H1 (cell line): ENCODE measurements at regions not wholly inside any gene's neighbourhood (a gene's known extent, or its start where the extent isn't known, plus 50 kb on each side); places are given as distances from the start of the nearest gene placed in this dataset.

Experiments
- CTCF ChIA-PET: fragments of 300-600 bp; sonication (Branson Sonifier 250); formaldehyde crosslinking; loops from one replicate; lab custom pipeline; 2021; ENCODE audit not compliant: partially characterized antibody; lab: Charles Lee
- POLR2A ChIA-PET: fragments of 300-600 bp; sonication (Branson Sonifier 250); formaldehyde crosslinking; loops from one replicate; lab custom pipeline; 2021; ENCODE audit warnings: inconsistent platforms; ENCODE audit not compliant: partially characterized antibody; lab: Charles Lee
- DNase-seq, 2 experiments: peaks; one replicate each; pipeline versions ENCODE4 v3.0.0 to v3.0.0-alpha.2; 2010 to 2022; ENCODE audit warnings: low spot score in 2 of 2, low read depth in 1 of 2, mixed read lengths in 1 of 2
- FAIRE-seq: peaks from 2 replicates; lab custom pipeline; 2011; peaks lifted over from hg19 to GRCh38; lab: Jason Lieb, UNC
- H2AFZ ChIP-seq: 2 replicates; pipeline ENCODE4 v1.8.1; 2012; ENCODE audit warnings: low read length, inconsistent platforms
- H2AK5ac ChIP-seq: 2 replicates; pipeline ENCODE4 v1.6.1; 2013; ENCODE audit warnings: low read depth, low read length
- H2BK120ac ChIP-seq: replicated peaks from 2 replicates; pipeline ENCODE3; 2013; ENCODE audit warnings: low read depth, low read length, inconsistent platforms
- H2BK12ac ChIP-seq: 2 replicates; pipeline ENCODE4 v1.6.1; 2013; ENCODE audit warnings: low read depth, low read length
- H2BK15ac ChIP-seq: 2 replicates; pipeline ENCODE4 v1.6.1; 2013; ENCODE audit warnings: low read length
- H2BK20ac ChIP-seq: 2 replicates; pipeline ENCODE4 v1.6.1; 2013; ENCODE audit warnings: low read length
- H2BK5ac ChIP-seq: 2 replicates; pipeline ENCODE4 v1.6.1; 2013; ENCODE audit warnings: low read depth, low read length
- H3K14ac ChIP-seq: 2 replicates; pipeline ENCODE4 v1.6.1; 2013; ENCODE audit warnings: inconsistent platforms; ENCODE audit not compliant: insufficient read length
- H3K18ac ChIP-seq: 2 replicates; pipeline ENCODE4 v1.6.1; 2013; ENCODE audit warnings: low read length; ENCODE audit errors: extremely low read depth
- H3K23ac ChIP-seq: 2 replicates; pipeline ENCODE4 v1.6.1; 2013; ENCODE audit warnings: inconsistent platforms; ENCODE audit not compliant: insufficient read length
- H3K23me2 ChIP-seq: 2 replicates; pipeline ENCODE4 v1.6.1; 2013; ENCODE audit warnings: low read depth, low read length
- H3K27ac ChIP-seq: 2 replicates; pipeline ENCODE4 v1.6.1; 2011; ENCODE audit warnings: low read depth, low read length, inconsistent platforms
- H3K27me3 ChIP-seq, 4 experiments: replicated peaks in 1 of 4; 1 replicate in 1 of 4; 2 replicates in 3 of 4; pipeline versions ENCODE4 v1.6.1 to v1.8.1; 2011 to 2013; ENCODE audit warnings: low read length in 3 of 4, mild to moderate bottlenecking in 3 of 4, inconsistent platforms in 2 of 4, mixed read lengths in 2 of 4, moderate library complexity in 1 of 4; ENCODE audit not compliant: control insufficient read depth in 3 of 4, insufficient read depth in 3 of 4; ENCODE audit errors: extremely low read depth in 1 of 4
- H3K36me3 ChIP-seq, 4 experiments: 2 replicates each; pipeline versions ENCODE4 v1.6.1 to v1.8.1; 2011 to 2013; ENCODE audit warnings: mild to moderate bottlenecking in 4 of 4, low read length in 3 of 4, moderate library complexity in 2 of 4, control low read depth in 1 of 4, inconsistent platforms in 1 of 4; ENCODE audit not compliant: insufficient read depth in 4 of 4, control insufficient read depth in 2 of 4
- H3K4ac ChIP-seq: replicated peaks from 2 replicates; pipeline ENCODE3; 2013; ENCODE audit warnings: low read length, low read depth, mixed read lengths, inconsistent platforms; ENCODE audit not compliant: insufficient read length
- H3K4me1 ChIP-seq, 4 experiments: replicated peaks in 1 of 4; 1 replicate in 1 of 4; 2 replicates in 3 of 4; pipeline versions ENCODE4 v1.6.1 to v1.8.1; 2011 to 2013; ENCODE audit warnings: low read length in 3 of 4, inconsistent platforms in 2 of 4, mixed read lengths in 1 of 4; ENCODE audit not compliant: insufficient read depth in 4 of 4, control insufficient read depth in 3 of 4
- H3K4me2 ChIP-seq, 2 experiments: 2 replicates each; pipeline versions ENCODE4 v1.6.1 to v1.8.1; 2011 to 2013; ENCODE audit warnings: low read depth in 2 of 2, low read length in 2 of 2, control low read depth in 1 of 2, inconsistent platforms in 1 of 2, mild to moderate bottlenecking in 1 of 2; ENCODE audit not compliant: insufficient read depth in 1 of 2
- H3K4me3 ChIP-seq, 4 experiments: fragments of 200-600, 300-600 bp in 1 of 4; sonication (generic), shearing (Covaris generic), sonication (Bioruptor Twin) in 1 of 4; 2 replicates each; pipeline versions ENCODE4 v1.5.1 to v1.8.1; 2011 to 2016; ENCODE audit warnings: low read length in 4 of 4, low read depth in 3 of 4, control low read depth in 2 of 4, inconsistent platforms in 2 of 4, mild to moderate bottlenecking in 2 of 4, mixed read lengths in 1 of 4, moderate library complexity in 1 of 4; ENCODE audit not compliant: insufficient read depth in 2 of 4; ENCODE audit errors: extremely low read depth in 1 of 4
- H3K56ac ChIP-seq: replicated peaks from 2 replicates; pipeline ENCODE3; 2013; ENCODE audit warnings: low read depth, mild to moderate bottlenecking, mixed read lengths, low read length, inconsistent platforms; ENCODE audit not compliant: insufficient read length
- H3K79me1 ChIP-seq: 2 replicates; pipeline ENCODE4 v1.6.1; 2013; ENCODE audit warnings: low read depth, low read length, control low read depth
- H3K79me2 ChIP-seq, 2 experiments: 2 replicates each; pipeline versions ENCODE4 v1.6.1 to v1.8.1; 2012 to 2013; ENCODE audit warnings: low read length in 2 of 2, mild to moderate bottlenecking in 2 of 2, inconsistent platforms in 1 of 2; ENCODE audit not compliant: insufficient read depth in 2 of 2, control insufficient read depth in 1 of 2
- H3K9ac ChIP-seq, 4 experiments: replicated peaks in 1 of 4; 1 replicate in 1 of 4; 2 replicates in 3 of 4; pipeline versions ENCODE4 v1.6.1 to v1.8.1; 2011 to 2013; ENCODE audit warnings: low read depth in 3 of 4, low read length in 3 of 4, control low read depth in 2 of 4, mild to moderate bottlenecking in 2 of 4, moderate library complexity in 2 of 4, inconsistent platforms in 1 of 4; ENCODE audit errors: extremely low read depth in 1 of 4
- H3K9me3 ChIP-seq, 2 experiments: 2 replicates each; pipeline versions ENCODE4 v1.6.1 to v1.8.1; 2012 to 2013; ENCODE audit warnings: mild to moderate bottlenecking in 2 of 2, moderate library complexity in 2 of 2, control low read depth in 1 of 2, inconsistent platforms in 1 of 2, low read depth in 1 of 2, low read length in 1 of 2, mixed read lengths in 1 of 2; ENCODE audit not compliant: insufficient read depth in 2 of 2
- H4K20me1 ChIP-seq, 2 experiments: replicated peaks in 1 of 2; 2 replicates each; pipeline versions ENCODE3 to v1.8.1; 2011 to 2013; ENCODE audit warnings: inconsistent platforms in 2 of 2, low read length in 2 of 2, mild to moderate bottlenecking in 1 of 2; ENCODE audit not compliant: insufficient read depth in 2 of 2, control insufficient read depth in 1 of 2
- H4K5ac ChIP-seq: 2 replicates; pipeline ENCODE4 v1.6.1; 2013; ENCODE audit warnings: low read length, low read depth, mixed read lengths, inconsistent platforms; ENCODE audit not compliant: insufficient read length
- H4K8ac ChIP-seq: 2 replicates; pipeline ENCODE4 v1.8.0; 2013; ENCODE audit warnings: mild to moderate bottlenecking, moderate library complexity, low read length, inconsistent platforms; ENCODE audit not compliant: insufficient read depth; ENCODE audit errors: extremely low read depth
- H4K91ac ChIP-seq: replicated peaks from 2 replicates; pipeline ENCODE3; 2013; ENCODE audit warnings: low read length, mixed read lengths, inconsistent platforms; ENCODE audit not compliant: insufficient read length
- ASH2L ChIP-seq: fragments of 200-600, 300-600 bp; sonication (generic); IDR thresholded peaks from one replicate; pipeline ENCODE4 v1.7.1; 2017; ENCODE audit warnings: low read length
- BRCA1 ChIP-seq: IDR thresholded peaks from 2 replicates; pipeline ENCODE4 v1.6.1; 2012; ENCODE audit warnings: low read depth, low read length, improper control_type of control experiment
- CEBPB ChIP-seq: IDR thresholded peaks from 2 replicates; pipeline ENCODE4 v1.6.1; 2012; ENCODE audit warnings: low read depth, low read length
- CREB1 ChIP-seq: IDR thresholded peaks from 2 replicates; pipeline ENCODE4 v1.6.1; 2012; ENCODE audit warnings: inconsistent platforms
- EZH2 ChIP-seq: fragments of 200-600 bp; sonication (generic); IDR thresholded peaks from 2 replicates; pipeline ENCODE4 v1.7.1; 2012; ENCODE audit warnings: low read depth, mild to moderate bottlenecking, moderate library complexity, low read length, inconsistent platforms; ENCODE audit not compliant: severe bottlenecking
- PHF8 ChIP-seq: fragments of 200-600 bp; sonication (generic); conservative IDR thresholded peaks from 2 replicates; pipeline ENCODE4 v1.7.1; 2012; ENCODE audit warnings: low read depth, mild to moderate bottlenecking, inconsistent platforms, low read length, moderate library complexity
- RBBP5 ChIP-seq: IDR thresholded peaks from 2 replicates; pipeline ENCODE4 v1.7.1; 2012; ENCODE audit warnings: low read depth, mild to moderate bottlenecking, inconsistent platforms, low read length, moderate library complexity, borderline replicate concordance
- SAP30 ChIP-seq: fragments of 300-600 bp; sonication (generic); IDR thresholded peaks from 2 replicates; pipeline ENCODE4 v1.7.1; 2012; ENCODE audit warnings: low read length, moderate library complexity, mild to moderate bottlenecking, inconsistent platforms; ENCODE audit not compliant: insufficient read depth, insufficient replicate concordance
- SP4 ChIP-seq: IDR thresholded peaks from 2 replicates; pipeline ENCODE4 v1.6.1; 2012; ENCODE audit warnings: low read length, inconsistent platforms
- SRF ChIP-seq: IDR thresholded peaks from 2 replicates; pipeline ENCODE4 v1.6.1; 2011; ENCODE audit warnings: mild to moderate bottlenecking, low read depth, low read length, moderate library complexity
- SUZ12 ChIP-seq: fragments of 200-600 bp; sonication (generic); IDR thresholded peaks from 2 replicates; pipeline ENCODE4 v1.6.1; 2012; ENCODE audit warnings: mild to moderate bottlenecking, inconsistent platforms, low read length, moderate library complexity, mixed read lengths
- ZNF274 ChIP-seq: IDR thresholded peaks from 2 replicates; pipeline ENCODE4 v1.7.0; 2012; ENCODE audit warnings: low read length, borderline replicate concordance; ENCODE audit errors: extremely low read depth
- WGBS, 2 experiments: shearing (Covaris generic) in 1 of 2; methylation state at CpG; one replicate each; pipeline versions ENCODE4 v1.1.6 to v1.1.7; 2013 to 2015; ENCODE audit warnings: low lambda C conversion rate in 2 of 2, mixed read lengths in 2 of 2, inconsistent platforms in 1 of 2, low coverage in 1 of 2, missing lambda C conversion rate in 1 of 2; ENCODE audit not compliant: insufficient replicate concordance in 2 of 2, insufficient coverage in 1 of 2, insufficient read length in 1 of 2; ENCODE audit errors: extremely low coverage in 1 of 2, missing lambda C conversion rate in 1 of 2; 5-methylcytosine and 5-hydroxymethylcytosine counted together
- TF ChIP-seq, protein P1 (sequence below): IDR thresholded peaks from 2 replicates; pipeline ENCODE4 v1.6.1; 2012; ENCODE audit warnings: low read length, inconsistent platforms

DNA sequence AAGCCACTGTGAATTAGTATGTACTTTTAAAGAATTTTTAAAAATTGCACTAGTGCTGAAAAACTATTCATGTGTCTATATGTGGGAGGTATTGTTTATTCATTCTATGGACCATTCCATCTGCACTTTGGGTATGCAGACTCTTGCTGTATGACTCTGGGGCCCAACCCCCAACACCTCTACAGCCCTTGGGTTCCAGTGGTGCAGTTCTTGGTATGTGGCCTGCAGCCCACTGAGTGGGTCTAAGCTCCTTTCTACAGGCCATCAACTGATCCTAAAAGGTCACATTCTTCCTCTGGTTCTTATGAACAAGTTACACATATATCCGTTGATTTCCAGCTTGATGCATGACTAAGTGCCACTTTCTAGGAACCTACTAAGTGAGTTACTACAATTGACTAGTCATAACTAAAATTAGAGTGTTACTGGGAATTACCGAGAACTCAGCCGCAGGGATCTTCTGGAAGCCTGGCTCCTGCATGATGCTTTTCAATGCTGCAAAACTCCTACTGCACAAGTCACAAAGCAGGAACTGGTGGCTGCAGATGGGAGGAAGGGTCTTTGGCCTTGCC is 62.4 kb upstream of the MED13L start:
- H3K4me3 ChIP-seq, result no peak overlapping the region
- no peak overlapping the region for H2AFZ ChIP-seq
- H4K20me1 ChIP-seq, result no peaks in the 10 kb centered on the region
- H2BK15ac ChIP-seq, result no peak overlapping the region
- H3K79me1 ChIP-seq, result no peaks in the 10 kb centered on the region
- FAIRE-seq (no peak), DNase-seq (no peak)
- H3K56ac ChIP-seq, result no peak overlapping the region
- no peak overlapping the region for H3K14ac ChIP-seq
- no peak overlapping the region for H4K91ac ChIP-seq
- no peaks in the 10 kb centered on the region for H3K36me3 ChIP-seq
- no peak overlapping the region for H3K4ac ChIP-seq
- peaks cover 2 to 4% (median 3%) of the 10 kb centered on the region in 4 experiments; a peak in 4 of 7 replicates for H3K4me1 ChIP-seq
- H3K18ac ChIP-seq, result no peak overlapping the region; the same call in 1 of the 2 replicates
- H2BK20ac ChIP-seq, result no peak overlapping the region
- peaks cover 0 to 6% of the 10 kb centered on the region in 2 experiments; a peak in 2 of 4 replicates for H3K9me3 ChIP-seq
- H3K27me3 ChIP-seq, result no peaks in the 10 kb centered on the region
- ChIA-PET CTCF (no interaction called here), POLR2A (no interaction called here)
- H3K4me2 ChIP-seq, result no peak overlapping the region
- no peaks in the 10 kb centered on the region for H3K79me2 ChIP-seq
- H3K23ac ChIP-seq, result no peak overlapping the region
- H2BK120ac ChIP-seq, result no peak overlapping the region
- H2AK5ac ChIP-seq, result no peak overlapping the region
- no peak overlapping the region for H2BK5ac ChIP-seq
- H2BK12ac ChIP-seq, result no peak overlapping the region
- H3K27ac ChIP-seq, result no peak overlapping the region
- no peak overlapping the region for H4K8ac ChIP-seq
- peak overlapping the region; percentile 50 for H4K5ac ChIP-seq
- 91% methylated on average over 3 of the region's 3 CpGs; no CpG with 5 or more reads in 1 of the 2 experiments for WGBS, 2 experiments
- no peaks in the 10 kb centered on the region for H3K23me2 ChIP-seq
- H3K9ac ChIP-seq, result no peak overlapping the region
- TF ChIP-seq SAP30, result no peak
- no peak for TF ChIP-seq SRF
- no peak for TF ChIP-seq CEBPB
- no peak for TF ChIP-seq SUZ12
- TF ChIP-seq ZNF274, result no peak
- no peak for TF ChIP-seq RBBP5
- TF ChIP-seq ASH2L, result no peak
- TF ChIP-seq CREB1, result no peak
- TF ChIP-seq BRCA1, result no peak
- no peak for TF ChIP-seq PHF8
- TF ChIP-seq EZH2, result no peak
- TF ChIP-seq, protein P1, sequence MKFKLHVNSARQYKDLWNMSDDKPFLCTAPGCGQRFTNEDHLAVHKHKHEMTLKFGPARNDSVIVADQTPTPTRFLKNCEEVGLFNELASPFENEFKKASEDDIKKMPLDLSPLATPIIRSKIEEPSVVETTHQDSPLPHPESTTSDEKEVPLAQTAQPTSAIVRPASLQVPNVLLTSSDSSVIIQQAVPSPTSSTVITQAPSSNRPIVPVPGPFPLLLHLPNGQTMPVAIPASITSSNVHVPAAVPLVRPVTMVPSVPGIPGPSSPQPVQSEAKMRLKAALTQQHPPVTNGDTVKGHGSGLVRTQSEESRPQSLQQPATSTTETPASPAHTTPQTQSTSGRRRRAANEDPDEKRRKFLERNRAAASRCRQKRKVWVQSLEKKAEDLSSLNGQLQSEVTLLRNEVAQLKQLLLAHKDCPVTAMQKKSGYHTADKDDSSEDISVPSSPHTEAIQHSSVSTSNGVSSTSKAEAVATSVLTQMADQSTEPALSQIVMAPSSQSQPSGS, result no peak
- no peak for TF ChIP-seq SP4
